NCI-H1694 treated with DMSO at 0.1 percent for 48 hours (cell line): ENCODE measurements at regions not wholly inside any gene's neighbourhood (a gene's known extent, or its start where the extent isn't known, plus 50 kb on each side); places are given as distances from the start of the nearest gene placed in this dataset.

Experiments
- DNase-seq: peaks from one replicate; lab custom pipeline; 2025; lab: John Stamatoyannopoulos, UW

DNA sequence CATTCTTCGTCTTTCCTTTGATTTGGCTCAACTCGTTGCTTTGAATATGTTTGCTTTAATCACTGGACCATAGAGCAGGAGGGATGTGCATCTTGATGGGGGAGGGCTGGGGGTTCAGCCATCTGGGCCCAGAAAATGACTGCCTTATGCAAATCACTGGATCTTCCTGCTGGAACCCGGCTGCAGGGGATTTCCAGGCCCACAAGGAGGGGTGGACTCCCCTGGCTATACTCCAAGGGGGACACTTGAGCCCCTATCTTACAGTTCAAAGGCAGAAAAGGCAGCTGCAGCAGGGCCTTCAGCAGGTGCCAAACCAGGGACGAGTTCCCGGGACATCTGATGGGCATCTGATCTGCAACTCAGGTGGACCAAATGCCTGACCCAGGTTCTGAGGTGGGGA, 122.5 kb downstream of the DICER1 start:
- peak; percentile 10 for DNase-seq

GRCh38 chr14:95033682-95034632, 123.4 kb downstream of the DICER1 start:
- DNase-seq = no peak

DNA sequence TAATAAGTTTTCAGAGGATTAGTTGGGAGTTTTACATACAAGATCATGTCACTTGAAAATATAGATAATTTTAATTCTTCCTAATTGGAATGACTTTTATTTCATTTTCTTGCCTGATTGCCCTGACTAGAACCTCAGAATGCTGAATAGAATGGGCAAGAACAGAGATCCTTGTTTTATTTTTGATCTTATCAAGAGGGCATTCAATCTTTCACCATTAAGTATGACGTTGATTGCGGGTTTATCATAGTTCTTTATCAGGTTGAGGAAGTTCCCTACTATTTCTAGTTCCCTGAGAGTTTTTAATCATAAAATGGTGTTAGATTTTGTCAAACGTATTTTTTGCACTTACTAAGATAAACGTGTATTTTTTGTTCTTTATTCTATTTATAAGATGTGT, 124.3 kb downstream of the DICER1 start:
- DNase-seq = no peak

DNA sequence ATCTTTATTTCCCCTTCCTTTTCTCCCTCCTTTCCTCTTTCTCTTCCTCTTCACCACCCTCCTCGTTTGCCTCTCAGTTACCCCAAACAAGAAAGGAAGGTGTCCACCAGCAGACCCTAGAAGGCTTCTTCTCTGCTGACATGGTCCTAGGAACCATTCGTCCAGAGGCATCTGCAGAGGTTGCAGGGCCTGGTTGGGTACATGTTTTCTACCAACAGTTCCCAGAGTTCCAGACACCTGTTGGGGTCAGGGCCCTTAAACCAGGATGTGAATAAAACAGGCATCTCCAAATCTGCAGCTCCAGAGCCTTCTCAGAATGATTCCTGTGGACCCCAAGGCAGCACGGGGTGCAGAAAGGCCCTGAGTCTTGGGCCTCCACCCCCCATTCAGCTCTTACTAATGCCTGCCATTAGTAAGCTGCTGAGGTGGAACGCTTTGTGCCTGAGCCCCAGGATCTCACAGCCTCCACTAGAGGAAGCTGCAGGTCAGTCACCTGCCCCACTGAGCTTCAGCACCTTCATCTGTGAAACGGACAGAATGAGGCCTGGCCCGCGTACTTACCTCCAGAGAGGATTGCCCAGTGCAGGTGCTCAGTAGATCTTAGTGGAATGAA, 130.4 kb downstream of the DICER1 start:
- no peak for DNase-seq

- DNase-seq = no peak
These were observed 131.4 kb downstream of the DICER1 start for GRCh38 chr14:95025941-95026340.

DNA sequence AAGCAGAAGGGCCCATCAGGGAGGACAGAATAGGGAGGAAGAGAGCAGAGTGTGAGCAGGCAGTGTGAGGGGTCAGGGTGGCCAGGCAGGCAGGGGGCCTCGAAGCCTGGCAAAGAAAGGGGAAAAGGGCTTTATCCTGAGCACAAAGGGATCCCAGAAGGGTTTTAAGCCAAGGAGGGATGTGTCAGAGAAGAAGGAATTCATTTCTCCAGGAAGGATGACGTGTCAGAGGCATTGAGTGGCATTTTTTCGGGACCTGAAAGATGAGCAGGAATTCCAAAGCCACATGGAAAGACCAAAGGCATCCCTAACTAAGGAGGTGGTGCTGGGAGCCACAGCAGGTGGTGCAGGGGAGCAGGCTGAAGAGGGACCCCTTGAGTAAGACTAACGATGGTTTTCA, 132.1 kb downstream of the DICER1 start:
- DNase-seq = no peak

GRCh38 chr14:95024380-95024779, 132.9 kb downstream of the DICER1 start:
- DNase-seq = no peak

- no peak for DNase-seq
These were observed 133.4 kb downstream of the DICER1 start for GRCh38 chr14:95023886-95024285.

GRCh38 chr14:95023115-95023514, 134.2 kb downstream of the DICER1 start:
- DNase-seq = no peak

DNA sequence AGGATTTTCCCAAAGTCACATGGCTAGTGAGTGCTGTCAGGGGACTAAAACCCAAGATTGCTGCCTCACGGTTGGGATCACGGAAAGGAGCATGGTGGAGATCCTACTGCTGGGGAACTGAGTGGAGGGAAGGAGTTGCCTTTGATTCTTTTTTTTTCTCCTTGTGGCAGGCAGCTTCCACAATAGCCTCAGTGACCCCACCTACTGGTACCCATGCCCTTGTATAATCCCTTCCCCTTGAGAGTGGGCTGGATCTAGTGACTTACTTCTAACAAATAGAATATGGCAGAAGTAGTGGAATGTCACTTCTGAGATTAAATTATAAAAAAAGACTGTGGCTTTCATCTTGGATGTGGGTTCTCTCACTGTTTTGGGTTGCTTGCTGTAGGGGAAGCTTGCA, 135.7 kb downstream of the DICER1 start:
- DNase-seq = no peak

DNA sequence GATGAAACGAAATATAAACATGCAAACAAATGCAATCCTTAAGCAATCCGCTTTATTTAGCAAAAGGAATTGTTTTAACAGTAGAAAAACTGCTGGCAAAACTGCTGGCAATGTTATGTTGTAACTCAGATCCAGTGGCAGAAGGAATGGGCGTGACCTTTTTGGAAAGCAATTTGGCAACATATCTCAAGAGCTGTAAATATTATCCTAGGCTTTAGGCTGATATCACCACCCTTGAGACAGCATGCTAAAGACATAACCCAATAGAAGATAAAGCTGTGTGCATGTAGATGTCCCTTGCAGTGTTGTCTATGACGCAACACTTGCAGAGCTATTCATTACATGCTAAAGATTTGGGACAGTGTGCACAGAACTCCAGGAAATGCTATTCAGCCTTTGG, 138.5 kb downstream of the DICER1 start:
- peak; percentile 61 for DNase-seq

DNA sequence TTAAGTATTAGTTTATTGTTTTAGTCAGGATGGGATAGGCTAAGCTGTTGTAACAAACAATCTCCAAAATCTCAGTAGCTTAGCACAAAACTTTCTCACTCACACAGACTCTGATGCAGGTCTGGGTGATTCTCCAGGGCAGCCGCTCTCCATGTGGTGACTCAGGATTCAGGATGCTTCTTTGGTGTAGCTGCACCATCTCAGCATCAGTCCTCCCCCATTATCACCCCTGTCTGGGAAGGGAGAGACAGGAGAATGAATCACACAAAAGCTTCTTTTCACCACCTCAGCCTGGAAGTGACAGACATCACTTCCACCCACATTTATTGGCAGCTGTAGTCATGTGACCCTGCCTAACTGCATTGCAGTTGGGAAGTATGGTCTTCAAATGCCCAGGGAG, 142.3 kb downstream of the DICER1 start:
- DNase-seq = no peak

GRCh38 chr14:95014036-95014435, 143.3 kb downstream of the DICER1 start:
- no peak for DNase-seq

- DNase-seq = no peak
These were observed 145.8 kb downstream of the DICER1 start for GRCh38 chr14:95011445-95012006.

DNA sequence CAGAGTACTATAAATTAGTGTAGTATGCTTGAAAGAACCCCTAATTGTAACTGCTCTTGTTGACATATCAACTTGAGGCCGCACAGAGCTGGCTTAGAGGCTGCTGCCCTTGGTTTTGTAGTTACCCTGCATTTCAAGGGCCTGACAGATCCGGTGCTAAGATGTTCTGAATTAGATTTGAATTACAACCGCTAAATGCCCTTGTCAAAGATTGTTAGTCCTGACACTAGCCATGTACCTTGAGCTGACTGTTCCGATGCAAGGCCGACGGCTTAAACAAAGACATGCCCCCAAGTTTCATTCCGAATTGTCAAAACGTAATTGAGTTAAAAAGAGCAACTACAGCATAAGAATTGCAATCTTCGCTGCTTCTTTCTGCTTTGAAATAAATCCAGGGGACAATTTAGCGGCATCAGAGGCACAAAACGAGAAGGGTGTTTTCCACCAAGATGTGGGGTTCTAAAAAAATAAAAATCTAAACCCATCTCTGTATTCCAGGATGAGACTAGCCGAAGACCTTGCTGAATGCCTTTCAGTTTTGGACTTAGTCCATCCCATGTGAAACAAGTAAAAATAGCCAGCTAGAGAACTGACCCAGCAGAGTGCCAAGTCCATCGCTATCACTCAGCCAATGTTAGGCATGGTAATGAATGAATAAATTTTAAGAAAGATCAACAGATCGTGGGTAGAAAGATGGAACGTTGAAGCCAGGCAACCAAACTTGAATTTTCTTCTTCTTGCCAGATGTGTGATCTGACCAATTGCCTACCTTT, 148.7 kb downstream of the DICER1 start:
- no peak for DNase-seq

GRCh38 chr14:95007921-95008320, 149.4 kb downstream of the DICER1 start:
- no peak for DNase-seq

DNA sequence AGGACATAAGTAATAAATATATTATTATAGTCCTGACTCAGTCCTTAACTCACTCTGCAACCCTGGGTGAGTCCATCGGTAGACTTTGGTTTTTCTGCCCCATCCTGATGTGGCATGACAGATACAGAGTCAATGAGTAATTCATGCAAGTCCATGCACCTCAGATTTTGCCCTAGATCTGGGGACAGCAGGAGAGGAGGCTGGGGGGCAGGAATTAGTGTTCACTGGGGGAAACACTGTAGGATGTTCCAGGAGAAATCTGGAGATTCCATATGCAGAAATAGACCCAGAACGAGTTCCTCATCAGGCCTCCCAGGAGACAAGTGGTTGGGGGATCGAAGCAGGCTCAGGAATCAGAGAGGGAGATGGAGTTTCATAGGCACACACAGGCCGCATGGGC, 150.8 kb downstream of the DICER1 start:
- no peak for DNase-seq

DNA sequence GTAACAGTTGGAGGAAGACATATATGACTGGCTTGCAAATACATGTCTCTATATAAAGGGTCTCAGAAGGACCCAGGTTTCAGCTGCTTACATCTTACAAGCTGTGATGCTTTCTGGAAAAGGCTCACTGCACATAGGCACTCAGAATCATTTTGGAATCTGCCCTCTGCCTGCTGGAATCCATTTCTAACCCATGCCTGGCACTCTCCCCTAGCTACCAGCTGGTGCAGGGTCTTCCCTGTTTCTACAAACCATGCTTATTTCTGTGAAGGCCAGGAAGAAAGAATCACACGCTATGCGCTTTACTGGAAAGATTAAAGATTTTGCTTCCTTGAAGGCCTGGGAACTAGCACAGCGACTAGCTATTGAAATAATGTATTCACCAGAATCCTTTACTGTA, 151.3 kb downstream of the DICER1 start:
- peak; percentile 93 for DNase-seq

- DNase-seq = no peak
These were observed 154.0 kb downstream of the DICER1 start for GRCh38 chr14:95003099-95003960.

- no peak for DNase-seq
These were observed 158.6 kb downstream of the DICER1 start for GRCh38 chr14:94998685-94999084.

DNA sequence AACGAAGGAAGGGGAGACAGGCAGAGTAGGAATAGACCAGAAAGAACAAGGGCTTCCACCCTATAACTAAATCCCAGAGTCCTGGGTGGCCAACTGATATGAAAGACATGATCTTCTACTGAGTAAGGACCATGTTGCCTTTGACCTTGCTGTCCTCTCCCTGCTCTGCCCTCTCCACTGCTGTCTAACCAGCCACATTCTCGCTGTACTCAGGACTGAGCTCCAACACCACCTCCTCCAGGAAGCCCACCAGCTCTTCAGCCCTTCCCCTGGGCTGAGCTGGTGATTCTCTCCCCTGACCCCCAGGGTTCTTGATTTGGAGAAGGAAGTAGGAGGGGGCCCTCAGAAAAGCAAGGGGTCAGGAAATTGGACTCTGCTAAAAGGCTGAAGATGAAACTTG, 159.2 kb downstream of the DICER1 start:
- DNase-seq = no peak
